Keratinocyte (primary cell): ENCODE measurements at regions not wholly inside any gene's neighbourhood (a gene's known extent, or its start where the extent isn't known, plus 50 kb on each side); places are given as distances from the start of the nearest gene placed in this dataset.

Experiments used
- DNase-seq: peaks from one replicate; pipeline ENCODE4 v3.0.0-alpha.2; 2011; ENCODE audit warnings: low read depth, missing footprints, low spot score
- FAIRE-seq: peaks from 2 replicates; lab custom pipeline; 2011; peaks lifted over from hg19 to GRCh38; lab: Jason Lieb, UNC
- H2AFZ ChIP-seq: 2 replicates; pipeline ENCODE4 v1.6.0; 2012; ENCODE audit warnings: low read length, control low read depth, inconsistent platforms; ENCODE audit not compliant: control insufficient read depth
- H3K27ac ChIP-seq: 2 replicates; pipeline ENCODE4 v1.5.1; 2011; ENCODE audit warnings: low read length; ENCODE audit not compliant: control insufficient read depth, insufficient read depth
- H3K27me3 ChIP-seq: 3 replicates; pipeline ENCODE4 v1.6.0; 2011; ENCODE audit warnings: low read length; ENCODE audit not compliant: control insufficient read depth, insufficient read depth; ENCODE audit errors: extremely low read depth
- H3K36me3 ChIP-seq, 2 experiments: 2 replicates in 1 of 2; 3 replicates in 1 of 2; pipeline ENCODE4 v1.5.1; 2011; ENCODE audit warnings: low read length in 2 of 2, mild to moderate bottlenecking in 1 of 2; ENCODE audit not compliant: control insufficient read depth in 2 of 2, insufficient read depth in 2 of 2; ENCODE audit errors: extremely low read depth in 1 of 2
- H3K4me1 ChIP-seq: 3 replicates; pipeline ENCODE4 v1.5.1; 2011; ENCODE audit warnings: low read length; ENCODE audit not compliant: control insufficient read depth, insufficient read depth; ENCODE audit errors: extremely low read depth
- H3K4me2 ChIP-seq: 3 replicates; pipeline ENCODE4 v1.6.0; 2011; ENCODE audit warnings: low read depth, low read length; ENCODE audit not compliant: control insufficient read depth, insufficient read depth; ENCODE audit errors: extremely low read depth
- H3K4me3 ChIP-seq, 3 experiments: fragments of 200-600 bp in 1 of 3; sonication (generic) in 1 of 3; 2 replicates in 2 of 3; 3 replicates in 1 of 3; pipeline ENCODE4 v1.5.1; 2011 to 2016; ENCODE audit warnings: low read length in 3 of 3, mild to moderate bottlenecking in 3 of 3, control low read depth in 2 of 3, inconsistent platforms in 1 of 3, low read depth in 1 of 3, mixed read lengths in 1 of 3, mixed run types in 1 of 3, moderate library complexity in 1 of 3; ENCODE audit not compliant: control insufficient read depth in 2 of 3, insufficient read depth in 2 of 3; ENCODE audit errors: extremely low read depth in 1 of 3
- H3K79me2 ChIP-seq: 2 replicates; pipeline ENCODE4 v1.6.0; 2012; ENCODE audit warnings: low read length; ENCODE audit not compliant: control insufficient read depth, insufficient read depth
- H3K9ac ChIP-seq: 3 replicates; pipeline ENCODE4 v1.6.0; 2011; ENCODE audit warnings: low read length; ENCODE audit not compliant: control insufficient read depth, insufficient read depth; ENCODE audit errors: extremely low read depth
- H3K9me1 ChIP-seq: 3 replicates; pipeline ENCODE4 v1.6.0; 2011; ENCODE audit warnings: low read length; ENCODE audit not compliant: control insufficient read depth, insufficient read depth; ENCODE audit errors: extremely low read depth
- H3K9me3 ChIP-seq: 2 replicates; pipeline ENCODE4 v1.5.1; 2012; ENCODE audit warnings: low read depth, low read length; ENCODE audit not compliant: control insufficient read depth
- H4K20me1 ChIP-seq: 3 replicates; pipeline ENCODE4 v1.6.0; 2011; ENCODE audit warnings: low read length; ENCODE audit not compliant: control insufficient read depth, insufficient read depth; ENCODE audit errors: extremely low read depth
- EZH2 ChIP-seq: IDR thresholded peaks from one replicate; pipeline ENCODE4 v1.6.1; 2012; ENCODE audit warnings: inconsistent platforms, mild to moderate bottlenecking, low read length, moderate library complexity
- dilution Hi-C: fragments of 300-500 bp; cut with MboI; formaldehyde crosslinking; loops from one replicate; pipeline ENCODE4 v1.7.0; 2020; ENCODE audit warnings: low sequenced_read_pairs; ENCODE audit not compliant: extremely low pct_ligation_motif_present
- TF ChIP-seq, protein P1 (sequence below), 3 experiments: IDR thresholded peaks in 1 of 3; conservative IDR thresholded peaks in 1 of 3; optimal IDR thresholded peaks in 1 of 3; 2 replicates in 2 of 3; 3 replicates in 1 of 3; pipeline versions ENCODE3 to v1.5.1; 2011; ENCODE audit warnings: low read length in 3 of 3, mild to moderate bottlenecking in 3 of 3, moderate library complexity in 2 of 3, control low read depth in 1 of 3, inconsistent platforms in 1 of 3; ENCODE audit not compliant: insufficient read depth in 2 of 3; ENCODE audit errors: extremely low read depth in 1 of 3

DNA sequence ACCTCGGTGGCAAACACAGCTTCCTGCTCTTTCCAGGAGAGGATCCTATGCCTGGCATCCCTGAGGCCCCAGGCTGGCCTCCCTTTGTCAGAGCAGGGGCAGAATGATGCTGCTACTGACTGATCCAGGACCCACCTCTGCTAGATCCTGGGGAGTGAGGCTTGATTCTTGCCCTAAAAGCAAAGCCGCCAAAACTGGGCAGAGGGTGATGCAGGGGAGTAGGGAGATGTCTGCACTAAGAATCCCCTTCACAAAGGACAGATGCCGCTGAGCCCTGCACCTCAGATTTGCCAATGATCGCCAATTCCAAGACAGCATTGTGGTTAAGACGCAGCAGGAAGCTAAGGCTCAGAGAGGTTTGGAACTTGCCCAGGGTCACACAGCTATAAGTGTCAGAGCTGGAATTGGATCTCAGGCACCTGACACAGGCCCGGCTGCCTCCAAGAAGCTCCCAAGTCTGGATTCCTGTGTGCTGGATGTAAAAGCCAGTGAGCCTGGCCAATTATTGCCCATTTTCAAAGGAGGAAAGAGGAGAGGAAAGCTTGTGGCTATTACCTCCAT is 60.7 kb upstream of the TNRC6C start:
- Histone ChIP-seq H3K27me3 (peaks cover 26% of the 10 kb centered on the region), H3K36me3 (no peaks in the 10 kb centered on the region), H4K20me1 (no peaks in the 10 kb centered on the region), H3K4me2 (no peak overlapping the region), H3K79me2 (no peaks in the 10 kb centered on the region), H2AFZ (no peak overlapping the region), H3K9me1 (no peaks in the 10 kb centered on the region), H3K9me3 (no peaks in the 10 kb centered on the region), H3K27ac (no peak overlapping the region), H3K9ac (no peak overlapping the region), H3K4me1 (no peaks in the 10 kb centered on the region), H3K4me3 (no peak overlapping the region)
- dilution Hi-C loops: no loop called here
- no peak for TF ChIP-seq EZH2
- DNase-seq: no peak
- FAIRE-seq: no peak

DNA sequence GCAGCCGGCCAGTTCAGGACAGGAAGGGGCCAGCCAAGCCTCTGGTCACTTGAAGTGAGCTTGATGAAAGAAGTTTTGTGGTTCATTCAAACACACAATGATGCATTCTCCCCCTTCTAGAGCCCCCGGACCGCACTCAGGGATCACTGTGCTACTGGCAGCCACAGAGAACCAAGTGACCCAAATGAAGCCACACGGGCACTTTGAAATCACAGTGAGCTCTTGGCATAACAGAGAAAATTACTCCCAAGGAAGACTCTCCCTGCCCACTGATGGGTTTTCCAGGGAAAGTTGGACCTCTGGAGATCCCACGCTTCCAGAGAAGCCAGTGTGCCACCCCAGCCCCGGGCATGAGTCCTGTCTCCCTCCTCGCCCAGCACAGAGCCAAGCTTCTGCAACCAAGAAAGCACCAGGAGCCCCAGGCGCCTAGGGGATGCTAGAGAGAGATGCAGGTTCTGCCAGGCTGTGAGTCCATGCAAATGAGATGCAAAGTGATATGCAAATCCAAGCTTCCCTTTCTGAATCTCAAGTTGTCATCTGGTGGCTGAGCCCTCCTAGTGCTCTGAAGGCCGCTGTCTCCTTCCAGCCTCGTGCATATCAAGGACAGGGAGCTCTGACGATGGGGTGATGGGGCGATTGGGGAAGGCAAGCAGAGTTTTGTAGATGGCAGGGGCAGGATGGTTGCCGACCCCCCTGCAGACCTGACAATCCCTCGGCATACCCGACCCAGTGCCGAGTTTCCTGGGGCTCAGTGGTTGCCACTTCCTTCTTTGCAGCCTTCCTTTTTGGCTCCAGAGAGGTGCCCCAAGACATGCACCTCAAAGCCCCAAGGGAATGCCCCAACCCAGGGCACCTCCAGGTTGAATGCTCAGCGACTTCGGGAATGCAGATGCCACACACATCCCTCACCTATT is 59.7 kb upstream of the TNRC6C start:
- Histone ChIP-seq H3K27me3 (peaks cover 31% of the 10 kb centered on the region), H3K4me1 (no peaks in the 10 kb centered on the region), H3K9ac (no peak overlapping the region), H3K4me3 (no peak overlapping the region), H2AFZ (no peak overlapping the region), H3K4me2 (no peak overlapping the region), H3K36me3 (no peaks in the 10 kb centered on the region), H3K9me1 (no peaks in the 10 kb centered on the region), H4K20me1 (no peaks in the 10 kb centered on the region), H3K79me2 (no peaks in the 10 kb centered on the region), H3K9me3 (no peaks in the 10 kb centered on the region), H3K27ac (no peak overlapping the region)
- DNase-seq (no peak), FAIRE-seq (no peak)
- dilution Hi-C loops: no loop called here
- TF ChIP-seq, protein P1, sequence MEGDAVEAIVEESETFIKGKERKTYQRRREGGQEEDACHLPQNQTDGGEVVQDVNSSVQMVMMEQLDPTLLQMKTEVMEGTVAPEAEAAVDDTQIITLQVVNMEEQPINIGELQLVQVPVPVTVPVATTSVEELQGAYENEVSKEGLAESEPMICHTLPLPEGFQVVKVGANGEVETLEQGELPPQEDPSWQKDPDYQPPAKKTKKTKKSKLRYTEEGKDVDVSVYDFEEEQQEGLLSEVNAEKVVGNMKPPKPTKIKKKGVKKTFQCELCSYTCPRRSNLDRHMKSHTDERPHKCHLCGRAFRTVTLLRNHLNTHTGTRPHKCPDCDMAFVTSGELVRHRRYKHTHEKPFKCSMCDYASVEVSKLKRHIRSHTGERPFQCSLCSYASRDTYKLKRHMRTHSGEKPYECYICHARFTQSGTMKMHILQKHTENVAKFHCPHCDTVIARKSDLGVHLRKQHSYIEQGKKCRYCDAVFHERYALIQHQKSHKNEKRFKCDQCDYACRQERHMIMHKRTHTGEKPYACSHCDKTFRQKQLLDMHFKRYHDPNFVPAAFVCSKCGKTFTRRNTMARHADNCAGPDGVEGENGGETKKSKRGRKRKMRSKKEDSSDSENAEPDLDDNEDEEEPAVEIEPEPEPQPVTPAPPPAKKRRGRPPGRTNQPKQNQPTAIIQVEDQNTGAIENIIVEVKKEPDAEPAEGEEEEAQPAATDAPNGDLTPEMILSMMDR (optimal IDR thresholded peaks at IDR 0.05 in 1 of 3, IDR thresholded peaks at IDR 0.05 in 1 of 3, conservative IDR thresholded peaks at IDR 0.05 in 1 of 3; ENCODE audit: extremely low read depth in 1 of 3, insufficient read depth in 2 of 3, low read length in 3 of 3): no peak
- TF ChIP-seq EZH2: no peak
